HTR-8/SVneo (cell line): ENCODE measurements at regions not wholly inside any gene's neighbourhood (a gene's known extent, or its start where the extent isn't known, plus 50 kb on each side); places are given as distances from the start of the nearest gene placed in this dataset.

Experiments
- DNase-seq: peaks from one replicate; pipeline ENCODE4 v3.0.0; 2011; ENCODE audit warnings: low spot score, mixed read lengths; ENCODE audit not compliant: insufficient read length
- FAIRE-seq: peaks from 2 replicates; lab custom pipeline; 2011; peaks lifted over from hg19 to GRCh38; lab: Jason Lieb, UNC

GRCh38 chr15:45918839-45919238 is 284.0 kb downstream of the SQOR start:
- FAIRE-seq (no peak), DNase-seq (no peak)

GRCh38 chr15:45919806-45920205 is 285.0 kb downstream of the SQOR start:
- FAIRE-seq = no peak
- DNase-seq = peak; percentile 47

GRCh38 chr15:45921376-45921775 is 286.5 kb downstream of the SQOR start:
- no peak for FAIRE-seq
- no peak for DNase-seq

- no peak for FAIRE-seq
- DNase-seq = no peak
Measured at GRCh38 chr15:45921978-45922377, 287.1 kb downstream of the SQOR start.

- DNase-seq = no peak
- no peak for FAIRE-seq
Measured at GRCh38 chr15:45941367-45941766, 306.5 kb downstream of the SQOR start.

GRCh38 chr15:45943240-45943639 is 308.4 kb downstream of the SQOR start:
- DNase-seq (no peak), FAIRE-seq (no peak)

GRCh38 chr15:45946111-45946510 is 311.3 kb downstream of the SQOR start:
- FAIRE-seq = no peak
- DNase-seq = no peak

- DNase-seq (no peak), FAIRE-seq (no peak)
Measured at GRCh38 chr15:45948181-45948621, 313.4 kb downstream of the SQOR start.

GRCh38 chr15:45958924-45959323 is 324.1 kb downstream of the SQOR start:
- FAIRE-seq (no peak), DNase-seq (no peak)

- FAIRE-seq = no peak
Measured at GRCh38 chr15:45962733-45963132, 327.9 kb downstream of the SQOR start.

GRCh38 chr15:45970542-45970941 is 335.7 kb downstream of the SQOR start:
- DNase-seq = no peak
- FAIRE-seq = no peak

More at GRCh38 chr15:45962733-45963132, 327.9 kb downstream of the SQOR start:
- DNase-seq = no peak

- FAIRE-seq = no peak
Measured at GRCh38 chr15:45980366-45980765, 345.5 kb downstream of the SQOR start.

GRCh38 chr15:45981625-45982024 is 346.8 kb downstream of the SQOR start:
- DNase-seq (no peak), FAIRE-seq (no peak)

More at GRCh38 chr15:45980366-45980765, 345.5 kb downstream of the SQOR start:
- DNase-seq = no peak

GRCh38 chr15:45991863-45992262 is 357.0 kb downstream of the SQOR start:
- no peak for DNase-seq
- FAIRE-seq = no peak

- FAIRE-seq (no peak), DNase-seq (no peak)
Measured at GRCh38 chr15:45993072-45993471, 358.2 kb downstream of the SQOR start.

GRCh38 chr15:45993508-45993907 is 358.7 kb downstream of the SQOR start:
- FAIRE-seq (no peak), DNase-seq (no peak)

- DNase-seq (no peak), FAIRE-seq (no peak)
Measured at GRCh38 chr15:45995800-45996199, 361.0 kb downstream of the SQOR start.

- FAIRE-seq (no peak), DNase-seq (no peak)
Measured at GRCh38 chr15:46014532-46014931, 379.7 kb downstream of the SQOR start.

GRCh38 chr15:46034755-46035154 is 399.9 kb downstream of the SQOR start:
- no peak for FAIRE-seq
- no peak for DNase-seq

GRCh38 chr15:46039703-46040102 is 404.9 kb downstream of the SQOR start:
- DNase-seq (no peak), FAIRE-seq (no peak)

GRCh38 chr15:46041905-46042304 is 407.1 kb downstream of the SQOR start:
- no peak for FAIRE-seq
- no peak for DNase-seq

- FAIRE-seq = no peak
- no peak for DNase-seq
Measured at GRCh38 chr15:46059921-46060594, 425.2 kb downstream of the SQOR start.
